MM.1S (cell line): ENCODE measurements at regions not wholly inside any gene's neighbourhood (a gene's known extent, or its start where the extent isn't known, plus 50 kb on each side); places are given as distances from the start of the nearest gene placed in this dataset.

ENCODE experiments used
- EZH2 ChIP-seq: fragments of 300-600 bp; sonication (generic); optimal IDR thresholded peaks from 2 replicates; pipeline ENCODE3; 2017; ENCODE audit warnings: low read depth, mild to moderate bottlenecking, antibody characterized with exemption, low read length, mixed read lengths
- TF ChIP-seq, protein P1 (sequence below): fragments of 300-600 bp; sonication (generic); IDR thresholded peaks from 2 replicates; pipeline ENCODE4 v1.5.1; 2016; ENCODE audit warnings: antibody characterized with exemption, low read length, mixed read lengths

DNA sequence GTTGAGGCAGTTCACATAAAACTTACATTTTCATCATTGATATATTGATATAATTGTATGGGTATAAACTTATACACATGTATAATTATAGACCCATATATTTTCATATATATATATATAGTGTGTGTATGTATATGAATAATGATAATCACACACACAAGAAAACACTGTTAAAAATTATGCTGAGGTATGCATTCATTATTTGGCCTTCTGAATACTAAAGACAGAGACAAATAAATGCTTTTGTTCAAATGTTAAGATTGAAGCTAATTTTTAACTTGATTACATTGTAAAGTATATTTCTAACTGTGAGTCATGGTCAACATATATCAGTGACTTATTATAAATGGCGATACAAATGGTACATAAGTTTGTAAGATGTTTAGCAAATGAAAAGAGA lies 888.8 kb downstream of the OTOL1 start:
- TF ChIP-seq, protein P1, sequence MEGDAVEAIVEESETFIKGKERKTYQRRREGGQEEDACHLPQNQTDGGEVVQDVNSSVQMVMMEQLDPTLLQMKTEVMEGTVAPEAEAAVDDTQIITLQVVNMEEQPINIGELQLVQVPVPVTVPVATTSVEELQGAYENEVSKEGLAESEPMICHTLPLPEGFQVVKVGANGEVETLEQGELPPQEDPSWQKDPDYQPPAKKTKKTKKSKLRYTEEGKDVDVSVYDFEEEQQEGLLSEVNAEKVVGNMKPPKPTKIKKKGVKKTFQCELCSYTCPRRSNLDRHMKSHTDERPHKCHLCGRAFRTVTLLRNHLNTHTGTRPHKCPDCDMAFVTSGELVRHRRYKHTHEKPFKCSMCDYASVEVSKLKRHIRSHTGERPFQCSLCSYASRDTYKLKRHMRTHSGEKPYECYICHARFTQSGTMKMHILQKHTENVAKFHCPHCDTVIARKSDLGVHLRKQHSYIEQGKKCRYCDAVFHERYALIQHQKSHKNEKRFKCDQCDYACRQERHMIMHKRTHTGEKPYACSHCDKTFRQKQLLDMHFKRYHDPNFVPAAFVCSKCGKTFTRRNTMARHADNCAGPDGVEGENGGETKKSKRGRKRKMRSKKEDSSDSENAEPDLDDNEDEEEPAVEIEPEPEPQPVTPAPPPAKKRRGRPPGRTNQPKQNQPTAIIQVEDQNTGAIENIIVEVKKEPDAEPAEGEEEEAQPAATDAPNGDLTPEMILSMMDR: no peak
- no peak for TF ChIP-seq EZH2
